AG04449 (cell line): ENCODE measurements at regions not wholly inside any gene's neighbourhood (a gene's known extent, or its start where the extent isn't known, plus 50 kb on each side); places are given as distances from the start of the nearest gene placed in this dataset.

Experiments
- CTCF ChIA-PET: fragments of 350-600 bp; formaldehyde crosslinking; extraction: SDS; loops from one replicate; lab custom pipeline; 2021; ENCODE audit warnings: antibody characterized with exemption; lab: Yijun Ruan, JAX
- POLR2A ChIA-PET: fragments of 400-600, 350-600 bp; formaldehyde crosslinking; extraction: SDS; loops from one replicate; lab custom pipeline; 2020; ENCODE audit warnings: antibody characterized with exemption, inconsistent platforms; lab: Yijun Ruan, JAX
- DNase-seq: peaks from one replicate; pipeline ENCODE4 v3.0.0-alpha.2; 2010; ENCODE audit warnings: low read depth, low spot score
- H3K4me3 ChIP-seq: 2 replicates; pipeline ENCODE4 v1.5.1; 2011; ENCODE audit warnings: low read depth, mild to moderate bottlenecking, control low read depth, low read length
- TF ChIP-seq, protein P1 (sequence below): IDR thresholded peaks from one replicate; pipeline ENCODE4 v1.5.1; 2011; ENCODE audit warnings: mild to moderate bottlenecking, moderate library complexity, low read length, control low read depth, inconsistent platforms; ENCODE audit not compliant: insufficient read depth; ENCODE audit errors: missing control alignments

DNA sequence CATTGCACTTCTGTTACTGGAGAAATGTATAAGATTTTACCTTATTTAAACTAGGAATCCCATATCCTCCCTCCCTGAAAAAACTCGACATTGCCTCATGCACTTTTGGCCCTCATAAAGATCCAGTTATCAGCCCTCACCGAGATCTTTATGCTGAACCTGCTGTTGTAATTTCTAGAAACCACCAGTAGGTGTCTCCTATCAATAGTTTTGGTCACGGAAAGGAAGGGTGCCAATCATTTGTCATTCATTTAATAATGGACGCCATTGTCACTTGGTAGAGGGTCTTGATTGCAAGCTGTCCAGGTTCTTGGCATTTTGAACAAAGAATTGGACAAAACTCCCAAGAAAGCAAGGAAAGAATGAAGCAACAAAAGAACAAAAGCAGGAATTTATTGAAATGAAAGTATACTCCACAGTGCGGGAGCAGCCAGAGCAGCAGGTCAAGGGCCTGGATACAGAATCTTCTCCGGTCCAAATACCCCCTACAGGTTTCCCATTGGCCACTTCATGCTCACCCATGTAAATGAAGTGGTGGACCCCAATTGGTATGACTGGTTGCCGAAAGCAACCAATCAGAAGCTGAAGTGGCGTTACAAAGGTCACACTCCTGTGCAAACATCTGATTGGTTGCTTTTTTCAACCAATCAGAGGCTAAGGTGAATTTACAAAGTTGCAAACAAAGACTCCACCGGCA, 524.3 kb downstream of the PSAT1 start:
- CTCF ChIA-PET = interaction anchor here (0.6 to 4.0 kb wide), 22 partner anchors 8 to 389 kb away, joined by 3 to 37 read pairs (median 4); no protein-coding TSS in a partner anchor
- DNase-seq = no peak
- H3K4me3 ChIP-seq = no peak overlapping the region
- TF ChIP-seq, protein P1, sequence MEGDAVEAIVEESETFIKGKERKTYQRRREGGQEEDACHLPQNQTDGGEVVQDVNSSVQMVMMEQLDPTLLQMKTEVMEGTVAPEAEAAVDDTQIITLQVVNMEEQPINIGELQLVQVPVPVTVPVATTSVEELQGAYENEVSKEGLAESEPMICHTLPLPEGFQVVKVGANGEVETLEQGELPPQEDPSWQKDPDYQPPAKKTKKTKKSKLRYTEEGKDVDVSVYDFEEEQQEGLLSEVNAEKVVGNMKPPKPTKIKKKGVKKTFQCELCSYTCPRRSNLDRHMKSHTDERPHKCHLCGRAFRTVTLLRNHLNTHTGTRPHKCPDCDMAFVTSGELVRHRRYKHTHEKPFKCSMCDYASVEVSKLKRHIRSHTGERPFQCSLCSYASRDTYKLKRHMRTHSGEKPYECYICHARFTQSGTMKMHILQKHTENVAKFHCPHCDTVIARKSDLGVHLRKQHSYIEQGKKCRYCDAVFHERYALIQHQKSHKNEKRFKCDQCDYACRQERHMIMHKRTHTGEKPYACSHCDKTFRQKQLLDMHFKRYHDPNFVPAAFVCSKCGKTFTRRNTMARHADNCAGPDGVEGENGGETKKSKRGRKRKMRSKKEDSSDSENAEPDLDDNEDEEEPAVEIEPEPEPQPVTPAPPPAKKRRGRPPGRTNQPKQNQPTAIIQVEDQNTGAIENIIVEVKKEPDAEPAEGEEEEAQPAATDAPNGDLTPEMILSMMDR = peak; percentile 38
- POLR2A ChIA-PET = no interaction called here

DNA sequence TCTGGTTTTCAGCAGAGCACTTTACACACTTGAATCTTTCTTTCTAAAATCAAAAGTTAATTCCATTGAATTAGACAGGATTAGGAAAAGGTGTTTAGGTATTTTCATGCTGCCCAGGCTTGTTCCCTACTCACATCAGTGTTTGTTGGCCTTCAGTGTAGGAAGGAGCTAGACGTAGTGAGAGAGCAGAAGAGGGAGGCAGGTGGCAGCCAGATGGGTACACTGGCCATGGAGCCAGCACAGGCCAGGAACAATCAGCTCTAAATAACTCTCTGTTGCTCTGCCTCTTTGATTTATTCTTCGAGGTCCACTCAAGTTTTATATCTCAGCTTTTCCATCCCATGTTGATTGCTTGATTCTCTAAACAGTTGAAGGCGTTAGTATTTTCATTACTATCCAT, 529.6 kb downstream of the PSAT1 start:
- POLR2A ChIA-PET = no interaction called here
- CTCF ChIA-PET = interaction anchor here (0.7 to 1.4 kb wide), 5 partner anchors 9 to 388 kb away, joined by 3 to 5 read pairs (median 3); no protein-coding TSS in a partner anchor
- DNase-seq = no peak
- H3K4me3 ChIP-seq = no peak overlapping the region
- TF ChIP-seq, protein P1 = no peak

DNA sequence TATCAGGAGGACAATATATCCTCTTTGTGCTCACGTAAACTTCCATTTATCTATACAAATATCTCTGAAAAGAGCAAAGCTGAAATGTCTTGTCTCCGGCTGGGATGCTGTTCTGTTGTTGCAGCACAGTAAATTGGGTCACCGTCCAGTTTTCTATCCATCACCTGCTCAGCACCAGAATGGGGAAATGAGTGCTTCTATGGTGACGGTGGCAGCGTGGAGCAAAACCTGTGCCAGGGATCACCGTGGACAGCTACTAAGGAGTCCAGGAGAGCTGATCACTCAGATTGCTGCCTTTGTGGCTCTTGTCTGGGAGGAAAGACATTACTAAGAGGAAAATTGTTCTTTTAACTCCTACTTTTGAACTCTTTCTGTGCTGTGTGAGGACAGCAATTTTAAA, 531.6 kb downstream of the PSAT1 start:
- H3K4me3 ChIP-seq = no peak overlapping the region
- ChIA-PET CTCF (interaction anchor here (1.1 kb wide), 1 partner anchor 10 kb away, joined by 3 read pairs; no protein-coding TSS in a partner anchor), POLR2A (no interaction called here)
- TF ChIP-seq, protein P1 = no peak
- DNase-seq = no peak

DNA sequence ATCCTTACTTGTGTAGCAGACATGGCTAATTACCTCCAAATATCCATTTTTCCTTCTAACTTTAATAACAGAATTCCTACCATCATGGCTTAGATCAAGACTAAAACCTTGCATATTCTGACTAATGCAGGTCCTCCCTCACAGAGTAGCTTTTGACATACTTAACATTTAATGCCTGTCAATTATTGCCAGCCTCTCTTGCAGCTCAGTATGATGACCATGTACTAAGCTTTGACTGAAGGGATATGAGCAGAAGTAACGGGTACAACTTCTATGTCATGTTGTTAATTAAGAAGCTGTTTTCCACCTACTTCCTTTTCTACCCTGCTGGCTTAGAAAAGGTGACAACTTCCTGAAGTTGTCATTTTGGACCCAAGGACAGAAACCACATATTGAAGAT, 533.4 kb downstream of the PSAT1 start:
- H3K4me3 ChIP-seq = no peak overlapping the region
- DNase-seq = no peak
- ChIA-PET CTCF (interaction anchor here (3.7 kb wide), 1 partner anchor 8 kb away, joined by 24 read pairs; no protein-coding TSS in a partner anchor), POLR2A (no interaction called here)
- TF ChIP-seq, protein P1 = no peak

DNA sequence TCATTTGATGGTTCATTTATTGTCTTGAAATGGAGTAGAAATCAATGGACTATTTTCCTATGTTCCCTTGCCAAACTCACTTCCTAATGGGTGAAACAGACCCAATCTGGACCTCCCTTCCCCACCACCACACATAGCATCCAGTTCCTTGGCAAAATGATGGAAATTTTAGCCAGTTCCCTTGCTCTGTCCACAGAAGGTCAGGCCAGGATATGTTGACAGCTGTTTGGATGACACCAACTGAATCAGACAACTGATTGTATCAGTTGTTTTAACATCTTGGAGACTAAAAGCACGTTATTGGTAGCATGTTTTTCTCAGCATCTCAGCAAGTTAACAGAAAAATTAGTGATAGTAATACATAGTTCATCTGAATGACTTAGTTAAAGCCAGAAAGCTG, 534.8 kb downstream of the PSAT1 start:
- TF ChIP-seq, protein P1 = no peak
- POLR2A ChIA-PET = no interaction called here

DNA sequence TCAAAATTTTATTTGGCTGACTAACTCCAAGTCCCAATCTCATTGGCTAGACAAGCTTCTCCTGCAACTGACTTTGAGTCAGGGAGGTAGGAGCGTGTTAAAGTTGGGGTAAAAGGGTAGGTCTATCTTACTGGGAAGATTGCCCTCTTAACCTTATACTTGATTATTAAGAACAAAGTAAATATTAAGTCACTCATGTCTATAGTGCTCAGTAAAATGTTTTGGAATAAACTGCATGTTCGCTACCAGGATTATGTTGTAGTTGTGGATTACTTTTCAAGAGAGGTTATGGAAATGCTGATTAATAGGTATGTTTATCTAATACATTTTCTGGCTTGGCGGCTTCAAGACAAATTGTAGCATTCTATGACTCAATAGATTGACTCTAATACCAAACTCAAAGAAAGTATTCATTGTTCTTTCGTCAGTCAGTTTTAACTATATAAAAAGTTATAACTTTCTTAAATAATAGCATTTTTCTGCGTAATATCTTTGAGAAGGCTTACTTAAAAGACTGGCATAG, 539.1 kb downstream of the PSAT1 start:
- CTCF ChIA-PET = interaction anchor here (4.1 kb wide), 1 partner anchor 14 kb away, joined by 19 read pairs; no protein-coding TSS in a partner anchor
- TF ChIP-seq, protein P1 = no peak
- POLR2A ChIA-PET = no interaction called here
- H3K4me3 ChIP-seq = no peak overlapping the region
- DNase-seq = no peak

More for the DNA sequence above, 534.8 kb downstream of the PSAT1 start:
- H3K4me3 ChIP-seq = no peak overlapping the region
- CTCF ChIA-PET = interaction anchor here (1.3 to 3.7 kb wide), 3 partner anchors 9 to 231 kb away, joined by 3 to 24 read pairs (median 3); no protein-coding TSS in a partner anchor
- no peak for DNase-seq
